ENCODE measurements at regions not wholly inside any gene's neighbourhood (a gene's known extent, or its start where the extent isn't known, plus 50 kb on each side); places are given as distances from the start of the nearest gene placed in this dataset.

DNA sequence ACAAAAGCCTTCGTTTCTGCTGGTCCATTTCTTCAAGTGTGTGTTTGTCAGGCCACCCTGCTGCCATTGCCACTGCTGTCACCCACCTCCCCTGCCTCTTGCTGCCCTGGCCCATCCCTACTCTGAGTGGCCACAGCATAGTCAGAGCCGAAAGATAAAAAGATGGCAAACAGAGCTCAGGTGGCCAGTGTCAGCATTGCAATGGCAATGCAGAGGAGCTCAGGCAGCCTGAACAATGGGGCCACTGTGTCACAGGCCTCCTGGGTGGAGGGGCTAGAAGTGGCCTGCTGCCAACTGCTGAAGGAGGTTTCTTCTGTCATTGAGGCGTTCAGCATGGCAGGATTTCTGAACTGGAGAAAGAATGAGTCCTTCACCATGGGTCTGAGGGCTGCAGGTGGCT, 137.1 kb downstream of the CSNK2A3 start:
- WGBS, 4 donors, result 83 to 95% (median 90%) methylated on average over 3 of the region's 3 CpGs
- H3K27me3 ChIP-seq, result no peaks in the 10 kb centered on the region
- no peak overlapping the region for H3K4me3 ChIP-seq
- TF ChIP-seq POLR2A (IDR thresholded peaks at IDR 0.05), result no peak
- TF ChIP-seq, protein P1, sequence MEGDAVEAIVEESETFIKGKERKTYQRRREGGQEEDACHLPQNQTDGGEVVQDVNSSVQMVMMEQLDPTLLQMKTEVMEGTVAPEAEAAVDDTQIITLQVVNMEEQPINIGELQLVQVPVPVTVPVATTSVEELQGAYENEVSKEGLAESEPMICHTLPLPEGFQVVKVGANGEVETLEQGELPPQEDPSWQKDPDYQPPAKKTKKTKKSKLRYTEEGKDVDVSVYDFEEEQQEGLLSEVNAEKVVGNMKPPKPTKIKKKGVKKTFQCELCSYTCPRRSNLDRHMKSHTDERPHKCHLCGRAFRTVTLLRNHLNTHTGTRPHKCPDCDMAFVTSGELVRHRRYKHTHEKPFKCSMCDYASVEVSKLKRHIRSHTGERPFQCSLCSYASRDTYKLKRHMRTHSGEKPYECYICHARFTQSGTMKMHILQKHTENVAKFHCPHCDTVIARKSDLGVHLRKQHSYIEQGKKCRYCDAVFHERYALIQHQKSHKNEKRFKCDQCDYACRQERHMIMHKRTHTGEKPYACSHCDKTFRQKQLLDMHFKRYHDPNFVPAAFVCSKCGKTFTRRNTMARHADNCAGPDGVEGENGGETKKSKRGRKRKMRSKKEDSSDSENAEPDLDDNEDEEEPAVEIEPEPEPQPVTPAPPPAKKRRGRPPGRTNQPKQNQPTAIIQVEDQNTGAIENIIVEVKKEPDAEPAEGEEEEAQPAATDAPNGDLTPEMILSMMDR (IDR thresholded peaks at IDR 0.05), result no peak
- ATAC-seq (no peak), DNase-seq (no peak)
- H3K9me3 ChIP-seq, result no peaks in the 10 kb centered on the region
- intact Hi-C loops (cut with DNase I), result loop anchor here in 1 of 10 donors (2.0 kb wide), 1 partner anchor 37 kb away; no protein-coding TSS in a partner anchor
- H3K36me3 ChIP-seq, result no peaks in the 10 kb centered on the region
- H3K27ac ChIP-seq, result no peak overlapping the region
- peaks cover 0 to 40% (median 14%) of the 10 kb centered on the region in 12 donors for H3K4me1 ChIP-seq

DNA sequence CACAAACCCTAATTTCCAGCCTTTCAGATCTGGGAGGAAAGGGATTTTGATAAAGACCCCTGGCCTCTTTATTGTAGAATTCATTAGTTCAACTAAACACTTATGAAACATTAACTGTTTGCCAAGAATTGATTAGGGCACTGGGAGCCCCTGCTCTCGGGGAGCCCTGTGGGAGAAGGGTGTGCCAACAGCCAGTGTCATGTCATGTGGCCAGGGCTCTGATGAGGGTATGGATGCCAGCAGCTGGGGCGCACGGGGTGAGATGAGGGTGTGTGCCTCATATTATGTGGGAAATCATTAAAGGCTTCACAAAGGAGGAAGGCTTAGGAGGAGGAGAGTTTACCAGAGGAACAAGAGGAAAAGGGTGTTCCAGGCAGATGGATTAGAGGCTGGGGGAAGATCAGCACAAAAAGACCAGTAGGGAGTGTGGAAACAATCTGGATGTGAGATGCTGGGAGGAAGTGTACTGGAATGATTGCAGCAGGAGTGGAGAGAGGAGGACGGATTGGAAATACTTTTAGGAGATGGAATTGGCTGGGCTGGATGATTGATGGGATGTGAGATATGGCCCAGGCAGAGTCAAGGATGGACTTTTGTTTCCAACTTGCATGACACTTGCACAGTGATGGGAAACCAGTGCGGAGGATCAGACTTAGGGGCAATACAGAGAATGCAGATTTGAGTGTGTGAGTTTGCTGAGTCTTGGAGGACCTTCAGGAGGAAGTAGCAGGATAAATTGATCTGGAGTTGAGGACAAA, 137.8 kb downstream of the CSNK2A3 start:
- Histone ChIP-seq H3K4me3 (no peak overlapping the region), H3K27ac (no peak overlapping the region), H3K36me3 (no peaks in the 10 kb centered on the region), H3K9me3 (no peaks in the 10 kb centered on the region), H3K4me1 (peaks cover 0 to 41% (median 14%) of the 10 kb centered on the region in 12 donors), H3K27me3 (no peaks in the 10 kb centered on the region)
- DNase-seq (no peak), ATAC-seq (no peak)
- no peak for TF ChIP-seq POLR2A (IDR thresholded peaks at IDR 0.05)
- TF ChIP-seq, protein P1 (IDR thresholded peaks at IDR 0.05), result no peak
- intact Hi-C loops (cut with DNase I), result loop anchor here in 1 of 10 donors (2.0 kb wide), 1 partner anchor 36 kb away; no protein-coding TSS in a partner anchor
- WGBS, 4 donors, result 89 to 93% (median 90%) methylated on average over 5 of the region's 5 CpGs

DNA sequence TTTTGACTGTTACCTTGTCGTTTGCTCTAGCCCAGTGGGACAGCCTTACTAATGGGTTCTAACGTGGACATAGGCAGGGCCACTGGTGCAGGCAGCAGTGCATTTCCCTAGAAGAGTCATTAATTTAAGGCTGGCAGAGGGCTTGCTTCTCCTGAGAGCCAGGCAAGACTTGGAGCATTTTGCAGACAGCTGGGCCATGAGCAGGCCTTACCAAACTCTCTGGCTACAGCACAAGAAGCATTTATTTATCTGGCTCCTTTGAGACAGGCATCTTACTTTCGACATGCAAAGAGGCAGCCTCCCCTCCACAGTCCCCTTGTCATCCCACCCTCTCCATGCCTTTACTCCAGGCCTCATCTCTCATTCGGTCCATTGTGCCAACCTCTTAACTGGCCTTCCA, 139.9 kb downstream of the CSNK2A3 start:
- H3K27ac ChIP-seq, result no peak overlapping the region
- no peaks in the 10 kb centered on the region for H3K9me3 ChIP-seq
- H3K4me1 ChIP-seq, result peaks cover 0 to 31% (median 10%) of the 10 kb centered on the region in 12 donors
- no peaks in the 10 kb centered on the region for H3K36me3 ChIP-seq
- ATAC-seq (peak in 1 of 4 donors; percentile 31), DNase-seq (no peak)
- TF ChIP-seq, protein P1 (IDR thresholded peaks at IDR 0.05), result no peak
- no peak for TF ChIP-seq POLR2A (IDR thresholded peaks at IDR 0.05)
- intact Hi-C loops (cut with DNase I), result loop anchor here in 1 of 10 donors (5.0 kb wide), 1 partner anchor 66 kb away; no protein-coding TSS in a partner anchor
- H3K4me3 ChIP-seq, result no peak overlapping the region
- 89 to 91% (median 90%) methylated on average over 4 of the region's 4 CpGs for WGBS, 4 donors
- no peaks in the 10 kb centered on the region for H3K27me3 ChIP-seq

DNA sequence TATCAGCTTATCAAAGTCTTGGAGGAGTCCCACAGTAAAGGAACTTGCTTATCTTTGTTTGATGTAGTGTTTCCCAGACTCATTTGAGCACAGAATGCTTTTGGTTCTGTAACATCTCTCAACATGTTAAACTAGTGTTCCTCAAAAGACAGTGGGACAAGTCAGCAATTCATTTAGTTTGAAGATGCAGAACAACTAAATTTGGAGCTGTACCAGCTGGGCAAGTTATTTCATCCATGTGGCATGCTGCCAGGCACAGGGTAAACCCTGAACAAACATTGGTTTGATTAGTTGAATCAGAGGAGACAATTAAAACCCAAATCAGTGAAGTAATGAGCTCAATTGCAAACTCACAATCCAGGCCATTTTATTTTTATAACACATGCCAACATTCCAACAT, 141.2 kb downstream of the CSNK2A3 start:
- no peaks in the 10 kb centered on the region for H3K36me3 ChIP-seq
- no peak for DNase-seq
- no peak for ATAC-seq
- peaks cover 0 to 31% (median 10%) of the 10 kb centered on the region in 12 donors for H3K4me1 ChIP-seq
- H3K27ac ChIP-seq, result no peak overlapping the region
- H3K9me3 ChIP-seq, result no peaks in the 10 kb centered on the region
- intact Hi-C loops (cut with DNase I), result loop anchor here in 1 of 10 donors (5.0 kb wide), 1 partner anchor 65 kb away; no protein-coding TSS in a partner anchor
- H3K27me3 ChIP-seq, result peaks cover 0 to 2% (median 0%) of the 10 kb centered on the region in 9 donors
- no peak overlapping the region for H3K4me3 ChIP-seq
- TF ChIP-seq, protein P1 (IDR thresholded peaks at IDR 0.05), result no peak
- no peak for TF ChIP-seq POLR2A (IDR thresholded peaks at IDR 0.05)
